ENCODE measurements at regions not wholly inside any gene's neighbourhood (a gene's known extent, or its start where the extent isn't known, plus 50 kb on each side); places are given as distances from the start of the nearest gene placed in this dataset.
"Not testable (repeated sequence)": the region's sequence is repeated elsewhere in the genome, so short reads cannot be mapped to it uniquely, and the experiment has no call there.

DNA sequence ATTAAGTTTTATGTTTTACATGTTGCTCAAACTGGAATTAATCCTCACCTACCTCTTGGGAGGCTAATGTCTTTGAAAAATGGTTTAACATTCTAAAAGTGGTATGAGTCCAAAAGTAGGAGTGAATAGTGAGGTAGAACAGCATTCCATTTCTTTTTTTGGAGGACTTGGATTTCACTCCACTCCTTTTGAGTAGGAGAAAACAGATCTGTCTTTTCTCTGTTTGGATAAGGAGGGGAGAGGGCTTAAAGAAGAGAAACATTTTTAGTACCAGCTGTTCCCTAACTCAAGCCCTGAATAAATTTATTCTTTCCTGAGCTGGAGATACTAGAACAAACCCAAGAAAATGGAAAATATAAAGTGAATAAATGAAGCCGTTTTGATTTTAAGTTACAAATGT lies 687.9 kb downstream of the MECOM start:
- DNase-seq = no peak

- DNase-seq = no peak
Observed at GRCh38 chr3:168974617-168975403, 688.7 kb downstream of the MECOM start.

DNA sequence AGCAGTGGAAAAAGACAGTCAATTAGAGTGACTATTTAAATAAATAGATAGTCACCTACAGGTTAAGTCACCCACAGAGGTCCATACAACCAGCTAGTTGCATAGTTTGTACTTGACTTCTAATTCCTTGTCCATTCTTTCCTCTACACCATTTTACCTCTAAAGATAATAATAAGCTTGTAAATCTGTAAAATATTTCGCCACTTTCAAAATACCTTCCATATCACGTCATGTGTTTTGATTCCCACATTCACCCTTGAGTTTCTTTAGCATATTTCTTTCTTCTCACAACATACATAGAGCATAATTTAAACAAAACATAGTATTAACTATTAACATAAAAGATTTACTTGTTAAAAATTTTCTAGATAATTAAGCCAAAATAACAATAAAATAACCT lies 689.6 kb downstream of the MECOM start:
- no peak for DNase-seq

DNA sequence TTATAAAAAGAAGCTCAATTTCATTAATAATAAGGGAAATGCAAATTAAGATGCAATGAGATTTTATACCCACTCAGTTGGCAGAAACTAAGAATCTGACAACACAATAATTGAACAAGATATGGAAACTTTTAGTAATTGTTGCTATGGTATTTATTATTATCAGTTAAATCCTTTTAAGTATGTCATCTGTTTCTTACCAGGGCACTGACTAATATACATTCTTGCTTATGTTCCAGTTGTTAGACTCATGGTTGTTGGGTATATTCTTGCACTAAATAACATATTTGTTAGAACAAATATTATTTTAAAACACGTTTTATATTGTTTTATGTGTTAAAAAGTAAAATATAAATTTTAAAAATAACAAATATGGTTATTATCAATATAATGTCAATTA lies 690.3 kb downstream of the MECOM start:
- DNase-seq = no peak

DNA sequence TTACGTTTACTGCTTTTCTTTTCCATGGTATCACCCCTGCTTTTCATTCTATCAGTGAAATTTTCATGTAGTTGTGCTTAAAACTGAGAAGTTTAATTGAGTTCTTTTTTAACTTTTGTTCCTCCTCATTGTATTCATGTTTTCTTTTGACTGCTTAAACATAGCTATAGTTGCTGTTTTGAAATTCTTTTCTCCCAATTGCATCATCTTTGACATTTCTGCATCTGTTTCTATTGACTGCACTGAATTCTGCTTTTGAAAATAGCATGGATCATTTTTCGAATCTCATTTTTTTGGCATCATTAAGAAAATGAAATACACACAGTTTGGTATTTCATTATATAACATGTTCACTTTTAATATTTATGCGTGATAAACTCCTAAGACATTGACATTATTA lies 694.9 kb downstream of the MECOM start:
- DNase-seq = no peak

- no peak for DNase-seq
Observed at GRCh38 chr3:168964736-168965135, 698.8 kb downstream of the MECOM start.

DNA sequence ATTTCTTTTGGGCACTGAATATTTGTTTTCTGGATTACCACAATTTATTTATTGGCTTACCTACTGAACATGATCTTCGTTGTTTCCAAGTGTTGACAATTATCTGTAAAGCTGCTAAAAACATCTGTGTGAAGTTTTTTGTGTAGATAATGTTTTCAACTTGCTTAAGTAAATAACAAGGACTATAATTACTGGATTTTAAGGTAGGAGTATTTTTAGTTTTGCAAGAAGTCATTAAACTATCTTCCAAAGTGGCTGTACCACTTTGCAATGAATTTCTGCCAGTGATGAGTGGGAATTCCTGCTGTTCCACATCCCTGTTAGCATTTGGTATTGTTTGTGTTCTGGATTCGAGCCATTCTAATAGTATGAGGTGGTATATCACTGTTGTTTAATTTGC lies 702.2 kb downstream of the MECOM start:
- no peak for DNase-seq

DNA sequence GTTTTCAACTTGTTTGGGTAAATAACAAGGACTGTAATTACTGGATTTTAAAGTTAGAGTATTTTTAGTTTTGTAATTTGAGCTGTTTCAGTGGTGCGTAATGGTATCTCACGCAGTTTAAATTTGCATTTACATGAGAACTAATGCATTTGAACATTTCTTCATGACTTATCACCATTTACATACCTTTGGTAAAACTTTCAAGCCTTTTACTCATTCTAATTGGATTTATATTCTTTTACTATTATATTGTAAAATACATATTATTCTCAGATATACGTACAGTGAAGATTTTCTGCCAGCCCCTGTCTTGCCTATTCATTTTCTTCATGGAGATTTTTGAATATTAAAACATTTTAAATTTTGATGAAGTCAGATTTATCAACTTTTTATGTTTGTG lies 703.8 kb downstream of the MECOM start:
- no peak for DNase-seq

- no peak for DNase-seq
Observed at GRCh38 chr3:168958466-168958865, 705.0 kb downstream of the MECOM start.

- DNase-seq = no peak
Observed at GRCh38 chr3:168956076-168956475, 707.4 kb downstream of the MECOM start.

DNA sequence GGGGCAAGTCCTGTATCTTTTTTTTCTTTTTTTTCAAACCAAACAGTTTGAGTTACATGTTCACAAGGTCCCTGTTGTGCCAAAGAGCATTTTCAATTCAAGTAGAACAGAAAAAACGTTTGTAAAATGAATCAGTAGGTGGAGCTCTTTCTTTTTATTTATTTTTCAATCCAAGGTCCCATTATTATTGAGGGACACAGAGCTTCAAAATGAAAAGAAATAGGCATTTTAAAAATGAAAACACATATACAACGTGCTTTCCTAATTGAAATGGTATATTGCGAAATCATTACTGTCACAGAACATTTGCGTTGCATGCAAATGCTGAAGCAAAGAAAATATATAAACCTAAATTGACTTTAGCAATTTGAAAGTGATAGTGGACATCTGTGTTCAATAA lies 711.0 kb downstream of the MECOM start:
- DNase-seq = peak; percentile 21

- no peak for DNase-seq
Observed at GRCh38 chr3:168951884-168952283, 711.6 kb downstream of the MECOM start.

- DNase-seq = no peak
Observed at GRCh38 chr3:168951368-168951767, 712.1 kb downstream of the MECOM start.

- DNase-seq = no peak
Observed at GRCh38 chr3:168950622-168951021, 712.9 kb downstream of the MECOM start.

GRCh38 chr3:168939651-168940238 lies 723.8 kb downstream of the MECOM start:
- DNase-seq = no peak

GRCh38 chr3:168933614-168934013 lies 729.9 kb downstream of the MECOM start:
- DNase-seq = no peak

DNA sequence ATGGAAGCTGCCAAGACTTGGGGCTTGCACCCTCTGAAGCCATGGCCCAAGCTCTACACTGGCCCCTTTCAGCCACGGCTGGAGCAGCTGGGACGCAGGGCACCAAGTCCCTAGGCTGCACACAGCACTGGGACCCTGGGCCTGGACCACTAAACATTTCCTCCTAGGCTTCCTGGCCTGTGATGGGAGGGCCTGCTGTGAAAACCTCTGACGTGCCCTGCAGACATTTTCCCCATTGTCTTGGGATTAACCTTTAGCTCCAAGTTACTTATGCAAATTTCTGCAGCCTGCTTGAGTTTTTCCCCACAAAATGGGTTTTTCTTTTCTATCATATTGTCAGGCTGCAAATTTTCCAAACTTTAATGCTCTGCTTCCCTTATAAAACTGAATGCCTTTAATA lies 733.5 kb downstream of the MECOM start:
- DNase-seq = not testable (repeated sequence)

GRCh38 chr3:168926426-168926825 lies 737.1 kb downstream of the MECOM start:
- DNase-seq = no peak

DNA sequence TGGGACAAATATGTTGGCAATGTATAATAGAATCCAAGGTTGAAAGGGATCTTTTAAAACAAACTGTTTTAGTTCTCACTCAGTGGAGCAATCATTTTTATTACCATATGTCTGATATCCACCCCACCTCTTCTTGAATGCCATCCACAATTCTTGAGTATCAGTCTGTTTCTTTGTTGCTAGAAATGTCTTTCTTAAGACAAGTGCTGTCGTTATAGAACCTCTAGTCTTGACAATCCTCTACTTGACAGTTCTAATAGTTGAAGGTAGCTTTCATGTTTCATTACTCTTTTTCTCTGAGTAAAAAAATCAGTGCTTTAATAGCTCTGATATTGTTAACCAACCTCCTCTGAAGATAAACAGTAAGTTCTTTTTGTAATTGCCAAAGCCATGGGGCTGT lies 737.9 kb downstream of the MECOM start:
- no peak for DNase-seq

GRCh38 chr3:168914662-168915061 lies 748.9 kb downstream of the MECOM start:
- no peak for DNase-seq

DNA sequence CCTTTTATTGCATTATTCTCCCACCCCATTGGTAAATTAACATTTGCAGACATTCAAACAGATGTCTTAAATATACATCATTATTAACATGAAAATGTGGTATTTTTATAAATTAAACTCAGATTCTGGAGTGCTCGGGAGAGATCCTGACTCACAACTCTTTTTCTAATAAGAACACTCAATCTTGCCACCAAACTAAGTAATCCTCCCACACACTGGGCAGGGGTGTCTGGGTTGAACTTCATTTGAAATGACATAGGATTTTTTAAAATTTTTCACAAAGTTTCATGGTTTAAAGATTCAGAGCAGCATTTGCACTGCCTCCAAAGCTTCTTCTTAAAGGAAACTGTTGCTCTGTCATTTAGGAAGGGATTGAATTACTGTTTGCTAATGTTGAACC lies 754.3 kb downstream of the MECOM start:
- no peak for DNase-seq

- DNase-seq = no peak
Observed at GRCh38 chr3:168895419-168895818, 768.1 kb downstream of the MECOM start.

DNA sequence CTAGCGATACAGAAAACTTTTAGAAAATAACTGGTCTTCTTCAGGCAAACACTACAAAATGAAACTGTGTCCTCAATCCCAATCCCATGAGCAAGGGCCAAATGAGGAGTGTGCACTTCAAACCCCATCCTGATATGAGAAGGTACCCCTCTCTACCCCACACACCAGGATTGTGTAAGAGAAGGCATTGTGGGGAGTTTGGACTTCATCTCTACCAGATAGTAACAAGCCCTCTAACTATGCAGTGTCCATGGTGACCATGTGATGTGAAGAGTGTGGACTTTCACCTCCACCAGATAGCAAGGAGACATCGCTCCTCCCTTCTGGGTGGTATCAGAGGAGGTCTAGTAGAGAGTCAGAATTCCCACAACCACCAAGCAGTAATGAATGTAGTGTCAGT lies 769.3 kb downstream of the MECOM start:
- no peak for DNase-seq

- no peak for DNase-seq
Observed at GRCh38 chr3:168889666-168890065, 773.8 kb downstream of the MECOM start.

- no peak for DNase-seq
Observed at GRCh38 chr3:168888781-168889180, 774.7 kb downstream of the MECOM start.
